ENCODE measurements at regions not wholly inside any gene's neighbourhood (a gene's known extent, or its start where the extent isn't known, plus 50 kb on each side); places are given as distances from the start of the nearest gene placed in this dataset.

DNA sequence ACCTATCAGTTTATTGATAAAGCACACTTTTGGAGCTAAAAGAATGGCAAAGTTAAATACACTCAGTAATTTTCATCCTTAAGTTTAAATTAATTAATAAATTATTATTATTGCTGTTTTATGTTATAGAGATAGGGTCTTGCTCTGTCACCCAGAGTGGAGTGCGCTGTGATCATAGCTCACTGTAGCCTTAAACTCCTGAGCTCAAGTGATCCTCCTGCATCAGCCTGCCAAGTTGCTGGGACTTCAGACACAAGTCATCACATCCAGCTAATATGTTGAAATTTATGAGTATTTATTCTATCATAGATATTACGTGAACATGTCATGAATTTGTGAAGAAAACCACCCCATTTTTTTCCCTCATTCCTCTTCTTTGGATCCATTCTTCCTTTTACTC is 64.2 kb downstream of the GJA1 start:
- DNase-seq = no peak

DNA sequence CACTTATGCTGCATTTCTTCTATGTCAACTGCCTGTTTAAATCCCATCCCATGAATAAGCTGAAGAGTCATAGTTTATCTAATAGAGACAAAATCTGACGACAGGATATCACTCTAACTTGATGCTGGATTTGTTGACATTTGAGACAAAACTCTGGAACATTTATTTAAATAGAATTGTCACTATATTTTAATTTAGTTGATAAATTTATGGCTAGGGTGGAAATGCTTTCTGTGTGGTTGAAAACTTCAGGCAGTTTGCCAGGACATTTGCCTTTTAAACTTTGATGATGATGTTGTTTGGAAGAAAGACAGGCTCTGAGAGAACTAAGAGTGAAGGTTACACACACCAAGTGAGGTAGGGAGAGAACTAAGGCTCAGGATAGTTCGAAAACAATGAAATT is 68.1 kb downstream of the GJA1 start:
- no peak for DNase-seq

DNA sequence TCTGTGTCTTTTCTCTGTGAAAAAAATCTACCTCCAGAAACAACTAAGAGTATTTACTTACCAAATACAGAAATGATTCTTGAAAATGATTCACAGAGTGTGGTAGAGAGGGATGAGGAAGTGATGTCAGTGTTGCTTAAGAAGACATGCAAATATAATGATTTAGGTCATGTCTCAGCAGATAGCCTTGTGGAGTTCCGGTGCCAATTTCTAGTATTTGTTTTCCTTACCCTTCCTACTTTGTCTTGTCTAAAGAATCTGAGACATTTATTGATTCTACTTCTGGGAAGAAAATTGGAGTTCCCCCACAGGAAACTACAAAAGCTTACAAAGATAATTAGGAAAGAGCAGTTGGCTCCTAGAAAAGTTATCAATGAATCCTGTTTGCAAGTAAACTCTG is 68.8 kb downstream of the GJA1 start:
- peak in 1 of 2 experiments; percentile 6 for DNase-seq

DNA sequence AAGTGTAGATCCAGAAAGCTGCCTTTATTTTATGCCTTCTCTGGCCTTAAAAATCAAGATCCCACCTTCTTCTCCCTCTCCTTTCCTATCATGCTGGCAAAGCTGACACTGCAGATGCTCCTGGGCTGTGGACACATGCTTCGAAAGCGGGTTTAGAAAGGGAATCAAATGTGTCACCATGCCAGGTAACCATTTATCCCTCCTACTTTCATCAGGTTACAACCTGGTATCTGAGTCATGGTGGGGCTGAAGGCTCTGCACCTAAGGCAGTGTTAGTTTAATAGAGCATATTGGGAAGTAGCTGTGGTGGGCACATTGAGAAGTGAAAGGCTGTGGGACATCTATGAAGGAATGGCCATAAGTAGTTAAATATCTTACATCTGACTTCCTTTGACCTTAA is 69.8 kb downstream of the GJA1 start:
- no peak for DNase-seq

DNA sequence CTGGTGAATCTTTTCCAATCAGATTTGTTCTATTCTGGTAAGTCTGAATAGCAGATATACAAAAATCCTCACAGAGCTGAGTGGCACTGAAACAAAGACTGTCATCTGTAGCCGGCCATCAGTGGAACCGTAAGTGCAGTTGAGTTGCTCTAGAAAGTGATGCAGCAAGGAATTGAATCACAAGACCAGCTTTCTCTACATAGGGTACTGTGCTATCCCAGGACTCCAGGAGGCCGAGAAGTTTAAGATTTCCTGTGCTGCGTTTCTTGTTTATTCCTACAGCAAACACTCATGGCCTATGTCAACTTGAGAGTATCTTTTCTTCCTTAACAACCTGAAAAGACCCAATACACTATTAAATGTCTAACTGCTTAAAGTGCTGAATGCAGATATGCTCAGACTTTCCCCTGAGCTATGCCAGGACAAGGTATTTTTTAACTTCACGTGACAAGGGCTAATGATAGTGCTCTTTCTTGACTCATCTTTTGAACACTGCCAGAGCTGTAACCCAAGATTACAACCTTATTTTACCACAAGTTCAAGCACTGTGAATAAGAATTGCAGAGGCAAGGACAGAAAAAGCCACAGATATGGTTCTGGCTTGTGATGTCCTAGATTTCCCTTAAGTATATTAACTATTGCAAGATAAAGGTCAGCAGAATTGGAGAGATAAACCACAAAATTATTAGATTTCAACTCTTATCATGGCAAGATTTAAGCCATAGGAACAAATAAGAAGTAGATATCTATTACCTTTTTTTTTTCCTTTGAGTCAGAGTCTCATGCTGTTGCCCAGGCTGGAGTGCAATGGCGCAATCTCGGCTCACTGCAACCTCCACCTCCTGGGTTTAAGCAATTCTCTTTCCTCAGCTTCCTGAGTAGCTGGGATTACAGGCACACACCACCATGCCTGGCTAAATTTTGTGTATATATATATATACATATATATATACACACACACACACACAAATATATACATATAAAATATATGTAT is 71.6 kb downstream of the GJA1 start:
- DNase-seq = no peak

DNA sequence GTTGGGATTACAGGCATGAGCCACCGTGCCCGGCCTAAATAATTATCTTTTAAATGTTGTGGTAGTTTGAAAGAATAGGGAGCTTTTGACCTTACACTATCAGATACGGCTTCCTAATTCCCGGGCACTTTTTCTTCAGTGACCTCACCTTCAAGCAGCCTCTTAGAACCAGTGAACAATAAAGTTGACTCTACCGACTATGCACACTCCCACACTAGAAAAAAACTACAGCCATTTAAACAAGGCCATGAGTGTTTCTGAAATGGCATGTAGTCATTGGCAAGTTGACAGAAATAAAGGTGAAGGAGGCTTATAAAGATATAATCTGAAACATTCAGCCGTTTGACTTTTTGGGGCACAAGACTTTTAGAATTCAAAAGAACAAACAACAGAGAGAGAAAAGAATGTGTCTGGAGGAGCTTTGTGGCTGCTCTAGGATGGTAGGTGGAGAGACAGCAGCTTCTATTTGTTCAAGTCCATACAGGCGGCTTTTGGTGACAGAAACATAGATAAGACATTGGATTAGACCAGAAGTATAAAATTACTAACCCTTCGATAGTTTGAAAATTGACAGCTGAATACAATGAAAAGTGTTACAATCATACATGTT is 75.2 kb downstream of the GJA1 start:
- DNase-seq = no peak

DNA sequence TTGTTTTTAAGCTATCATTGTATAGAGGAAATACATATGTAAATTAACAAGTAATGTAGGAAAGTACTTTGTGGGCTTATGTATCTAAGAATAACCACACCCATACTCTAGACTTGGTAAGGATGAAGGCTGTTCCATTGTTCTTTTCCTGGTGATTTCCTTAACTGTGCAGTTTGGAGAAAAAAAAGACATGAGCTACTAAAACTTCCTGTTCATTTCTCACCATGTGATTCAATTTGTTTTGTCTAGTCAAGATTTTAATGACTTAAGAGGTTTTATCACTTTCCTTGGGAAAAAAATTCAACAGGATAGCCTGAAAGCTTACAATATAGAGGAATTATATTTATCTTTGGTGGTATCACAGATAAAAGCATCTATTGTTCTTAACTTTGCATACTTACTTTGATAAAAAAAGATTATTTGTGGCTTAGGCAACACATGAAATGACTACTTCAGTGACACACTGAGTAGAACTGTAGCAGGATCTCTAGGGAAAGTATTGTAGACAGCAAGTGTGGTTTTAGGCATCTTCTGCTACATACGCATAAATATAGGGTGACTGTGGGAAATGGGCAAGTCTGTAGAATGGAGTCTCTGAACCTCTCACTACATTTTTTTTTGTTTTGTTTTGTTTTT is 80.3 kb downstream of the GJA1 start:
- no peak for DNase-seq

DNA sequence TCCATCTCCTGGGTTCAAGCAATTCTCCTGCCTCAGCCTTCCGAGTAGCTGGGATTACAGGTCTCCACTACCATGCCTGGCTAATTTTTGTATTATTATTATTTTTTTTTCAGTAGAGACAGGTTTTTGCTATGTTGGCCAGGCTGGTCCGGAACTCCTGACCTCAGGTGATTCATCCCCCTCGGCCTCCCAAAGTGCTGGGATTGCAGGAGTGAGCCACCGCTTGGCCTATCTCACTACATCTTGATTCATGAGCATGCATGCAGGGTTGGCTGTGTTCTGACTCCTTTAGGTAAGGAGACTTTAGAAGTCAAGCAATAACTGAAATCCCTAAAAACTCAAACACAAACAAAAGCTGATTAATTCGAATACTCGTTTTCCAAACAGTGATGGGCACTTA is 80.9 kb downstream of the GJA1 start:
- no peak for DNase-seq

DNA sequence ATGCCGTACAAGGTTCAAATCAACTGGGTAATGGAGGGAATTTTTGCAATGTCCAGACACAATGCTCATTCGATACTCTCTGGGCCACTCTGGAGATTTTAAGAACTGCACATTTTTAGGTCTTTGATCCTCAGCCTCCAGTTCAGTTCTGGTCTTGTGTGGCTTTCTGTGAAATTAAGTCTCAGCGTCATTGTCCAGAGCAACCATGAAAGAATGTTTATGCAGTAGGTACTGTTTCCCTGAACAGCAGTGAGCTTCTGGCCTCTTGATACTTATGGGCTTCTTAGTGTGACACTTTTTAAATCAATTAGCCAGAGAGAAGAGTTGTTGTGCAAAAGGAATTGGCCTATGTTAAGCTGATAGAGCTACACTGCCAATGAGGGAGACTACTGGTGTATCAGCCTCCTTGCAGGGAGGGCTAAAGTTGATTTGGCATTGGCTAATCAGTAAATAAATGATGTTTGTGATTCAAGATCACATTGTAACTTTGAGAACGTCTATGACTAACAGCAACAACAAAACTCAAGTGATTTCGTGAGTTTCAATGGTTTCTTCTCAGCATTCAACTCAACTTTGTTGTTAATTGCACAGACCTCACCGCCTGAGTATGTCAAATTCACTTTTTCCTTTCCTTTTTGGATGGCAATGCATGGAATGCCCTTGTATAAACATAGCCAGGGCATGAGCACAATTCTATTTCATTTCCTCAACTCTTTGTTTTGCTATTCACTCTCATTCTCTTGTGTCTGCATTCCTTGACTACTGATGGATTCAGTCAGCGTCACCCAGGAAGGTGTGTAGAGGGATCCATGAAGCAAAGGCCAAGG is 85.1 kb downstream of the GJA1 start:
- no peak for DNase-seq

DNA sequence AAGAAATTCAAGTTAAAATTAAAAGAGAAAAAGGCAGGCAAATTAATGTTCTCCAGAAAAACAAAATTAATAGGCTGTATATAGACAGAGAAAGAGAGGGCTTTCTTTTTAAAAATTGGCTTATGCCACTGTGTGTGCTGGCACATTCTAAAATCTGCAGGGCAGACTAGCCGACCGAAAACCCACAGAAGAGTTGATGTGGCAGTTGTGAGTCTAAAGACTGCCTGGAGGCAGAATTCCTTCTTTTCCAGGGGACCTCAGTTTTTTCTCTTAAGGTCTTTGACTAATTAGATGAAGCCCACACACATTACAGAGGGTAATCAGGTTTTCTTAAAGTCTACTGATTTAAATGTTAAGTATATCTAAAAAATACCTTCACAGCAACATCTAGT is 85.7 kb downstream of the GJA1 start:
- DNase-seq = no peak

DNA sequence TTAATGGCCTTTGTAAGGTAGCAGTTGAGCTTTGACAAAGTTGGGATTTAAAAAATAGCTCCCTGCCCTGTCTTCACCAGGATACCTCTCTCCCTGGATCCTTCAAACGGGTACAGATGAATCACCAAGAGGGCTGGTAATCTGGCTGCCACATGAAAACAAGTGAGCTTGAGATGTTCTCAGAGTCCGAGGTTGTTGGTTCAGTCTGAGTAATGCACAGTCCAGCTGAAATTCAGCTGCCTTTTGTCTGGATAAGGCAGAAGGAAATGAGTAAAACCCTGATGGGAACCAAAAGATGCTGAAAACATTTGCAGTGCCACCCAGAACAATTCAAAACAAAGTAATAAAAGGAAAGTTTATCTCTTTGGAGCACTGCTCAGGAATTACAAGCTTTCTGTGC is 86.8 kb downstream of the GJA1 start:
- no peak for DNase-seq

DNA sequence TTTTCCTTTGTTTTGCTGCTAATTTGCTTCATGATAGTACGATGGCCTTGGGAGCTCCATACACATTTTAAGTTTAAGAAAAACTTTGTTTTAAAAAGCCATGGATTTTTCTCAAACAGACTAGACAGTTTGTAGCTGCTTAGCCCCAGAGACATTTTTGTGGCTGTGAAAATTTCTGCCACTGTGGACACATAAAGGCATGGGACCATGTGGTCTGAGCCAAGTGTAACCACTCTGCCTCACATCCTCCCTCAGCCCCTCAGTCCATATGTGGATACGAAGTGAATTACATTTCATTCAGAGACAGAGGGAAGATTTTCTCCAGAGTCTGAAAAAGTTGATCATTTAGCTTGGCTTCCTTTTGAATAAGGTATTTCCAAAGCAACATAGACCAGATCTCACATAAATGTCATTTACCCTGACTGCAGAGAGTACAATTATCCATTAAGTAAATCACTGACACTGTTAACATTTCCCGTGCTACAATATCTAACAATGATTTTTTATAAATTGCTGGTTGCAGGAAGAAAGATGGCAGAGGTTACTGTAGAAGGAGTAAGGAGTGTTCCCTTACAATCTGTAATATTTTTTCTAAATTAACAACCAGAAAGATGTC is 87.4 kb downstream of the GJA1 start:
- DNase-seq = no peak

DNA sequence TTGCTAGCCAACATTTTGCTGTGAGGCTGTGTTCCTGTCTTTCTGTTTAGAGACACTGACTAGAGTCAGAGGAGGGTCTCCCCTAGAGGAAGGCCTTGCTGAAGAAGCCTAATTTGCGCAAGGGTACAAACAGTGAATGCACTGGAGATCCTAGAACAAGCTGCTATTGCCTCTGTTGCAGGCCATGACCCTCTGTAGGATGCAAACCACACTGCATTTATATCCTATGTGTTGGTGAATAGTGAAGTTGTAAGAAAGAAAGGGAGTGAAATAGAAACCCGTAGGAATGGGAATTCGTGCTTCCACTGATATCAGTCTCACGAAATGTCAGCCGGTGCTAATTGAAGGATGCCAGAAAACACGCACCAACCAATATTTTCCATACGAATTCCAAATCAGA is 88.2 kb downstream of the GJA1 start:
- no peak for DNase-seq

DNA sequence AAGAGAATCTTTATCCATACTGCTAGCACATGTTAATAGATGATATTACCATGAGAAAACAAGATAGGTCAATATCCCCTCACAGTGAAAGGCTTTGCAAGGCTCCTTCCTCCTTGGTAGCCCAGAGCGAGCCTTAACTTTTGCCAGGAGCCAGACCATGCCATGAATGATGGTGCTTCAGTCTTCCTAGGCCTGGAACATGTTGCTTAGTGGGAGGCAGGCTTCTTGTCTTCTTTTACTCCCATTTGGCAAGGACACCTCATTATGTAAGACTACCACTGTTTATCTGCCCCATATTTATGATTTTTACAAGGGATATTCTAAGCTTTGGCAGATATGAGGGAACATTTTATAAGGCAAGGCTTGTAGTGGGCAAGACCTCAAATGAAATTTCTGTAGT is 90.8 kb downstream of the GJA1 start:
- no peak for DNase-seq

DNA sequence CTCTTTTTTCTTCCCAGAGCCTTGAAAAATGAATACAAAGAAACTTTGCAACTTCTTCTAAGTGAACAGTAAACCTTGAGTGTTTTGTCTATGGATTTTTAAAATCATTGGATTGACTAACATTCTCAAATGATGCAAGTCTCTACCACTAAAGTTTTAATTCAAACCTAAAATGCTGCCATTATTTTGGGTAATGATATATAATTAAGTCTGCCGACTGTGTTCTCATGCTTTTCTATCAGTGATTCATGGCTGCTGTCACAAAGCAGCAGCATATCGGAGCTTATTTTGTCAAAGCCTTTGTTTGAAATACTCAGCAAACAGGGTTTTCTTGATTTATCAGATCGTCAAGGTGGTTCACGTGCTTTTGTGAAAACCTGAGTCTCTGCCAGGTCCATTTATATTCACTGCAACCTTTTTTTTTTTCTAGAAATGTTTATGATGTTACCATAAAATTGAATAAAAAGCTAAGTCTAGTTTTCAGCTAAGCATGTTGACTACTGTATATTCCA is 96.3 kb downstream of the GJA1 start:
- no peak for DNase-seq

DNA sequence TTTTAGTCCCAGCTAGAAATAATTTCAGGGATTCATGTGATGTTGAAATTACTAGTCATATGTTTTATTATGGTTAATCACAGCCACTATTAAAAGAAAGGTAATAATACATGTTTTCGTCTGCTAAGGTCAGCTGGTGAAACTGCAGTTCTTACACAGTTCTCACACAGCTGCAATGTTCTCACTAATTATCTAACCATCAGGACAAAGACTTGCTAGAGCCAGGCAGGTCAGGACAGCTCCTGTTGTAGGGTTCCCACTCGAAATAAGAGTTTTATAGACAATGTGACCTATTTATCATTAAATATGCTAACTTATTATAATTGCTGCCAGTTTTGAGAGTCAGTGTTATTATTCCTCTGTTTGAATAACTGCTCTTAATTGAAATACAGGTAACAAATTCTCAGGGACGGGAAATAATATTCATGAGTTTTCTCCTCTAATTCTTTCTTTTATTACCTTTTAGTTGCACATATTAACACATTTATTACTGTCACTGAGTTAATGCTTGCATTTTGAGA is 97.9 kb downstream of the GJA1 start:
- DNase-seq = no peak

DNA sequence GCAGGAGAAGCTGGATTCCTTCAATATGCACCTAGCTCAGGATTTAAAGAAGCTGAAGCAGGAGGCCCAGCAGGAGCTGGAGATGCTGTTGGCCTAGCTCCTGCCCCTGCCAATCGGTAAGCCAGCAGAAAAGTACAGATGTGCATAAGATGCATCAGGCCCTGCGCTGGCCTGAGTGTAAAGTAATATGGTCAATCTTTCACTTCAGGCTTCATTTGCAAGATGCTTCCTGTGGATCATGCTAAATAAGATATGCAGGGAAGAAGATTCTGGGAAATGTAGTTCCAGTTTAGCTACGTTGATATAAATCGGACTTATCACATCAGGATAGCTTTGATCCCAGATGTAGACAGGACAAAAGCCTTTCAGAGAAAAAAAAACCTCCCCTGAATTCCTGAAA is 100.3 kb downstream of the GJA1 start:
- DNase-seq = no peak

DNA sequence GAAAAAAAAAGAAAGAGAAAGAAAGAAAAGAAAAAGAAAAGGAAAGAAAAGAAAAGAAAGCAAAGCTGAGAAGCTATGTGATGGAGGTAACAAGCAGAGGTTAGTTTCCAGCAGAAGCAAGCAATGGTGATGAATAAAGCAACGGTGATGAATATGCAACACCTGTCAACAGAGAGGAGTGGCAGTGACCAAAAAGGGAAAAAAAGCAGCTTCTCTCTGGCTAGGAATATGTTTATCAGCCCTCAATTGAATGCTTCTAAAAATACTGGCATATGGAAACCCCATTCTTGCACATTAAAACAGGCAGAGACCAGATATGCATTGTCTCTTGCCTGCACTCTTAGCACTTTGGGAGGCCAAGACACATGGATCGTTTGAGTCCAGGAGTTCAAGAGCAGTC is 100.9 kb downstream of the GJA1 start:
- DNase-seq = no peak

DNA sequence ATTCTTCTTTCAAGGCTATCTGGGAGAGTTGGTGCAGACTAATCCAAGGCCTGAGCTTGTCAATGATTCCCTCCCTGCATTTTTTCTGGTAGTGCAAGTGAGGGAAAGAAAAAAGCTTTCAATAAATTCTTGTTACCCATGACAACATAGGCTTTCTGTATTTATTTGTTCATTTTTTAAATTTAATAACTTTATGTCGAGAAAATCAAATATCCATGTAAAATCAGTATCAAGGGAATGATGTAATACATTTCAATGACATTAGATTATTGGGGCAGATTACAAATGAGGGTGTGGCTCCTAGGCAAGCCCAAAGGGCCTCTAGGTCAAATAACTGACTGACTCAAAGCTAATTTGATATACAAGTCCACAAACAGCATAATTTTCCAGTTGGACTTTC is 104.0 kb downstream of the GJA1 start:
- no peak for DNase-seq

DNA sequence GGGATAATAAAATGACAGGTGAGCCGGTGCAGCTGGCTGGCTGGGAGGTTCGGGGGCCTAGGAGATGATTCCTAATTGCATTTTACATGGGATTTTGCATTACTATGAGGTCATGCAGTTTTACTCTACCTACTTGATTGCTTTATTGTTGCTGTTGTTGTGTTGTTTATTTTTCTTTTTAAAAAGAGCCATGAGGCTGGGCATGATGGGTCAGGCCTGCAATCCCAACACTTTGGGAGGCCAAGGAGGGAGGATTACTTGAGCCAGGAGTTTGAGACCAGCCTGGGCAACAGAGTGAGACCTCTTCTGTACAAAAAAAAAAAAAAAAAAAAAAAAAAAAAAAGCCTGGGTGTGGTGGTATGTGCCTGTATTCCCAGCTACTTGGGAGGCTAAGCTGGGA is 104.8 kb downstream of the GJA1 start:
- no peak for DNase-seq

DNA sequence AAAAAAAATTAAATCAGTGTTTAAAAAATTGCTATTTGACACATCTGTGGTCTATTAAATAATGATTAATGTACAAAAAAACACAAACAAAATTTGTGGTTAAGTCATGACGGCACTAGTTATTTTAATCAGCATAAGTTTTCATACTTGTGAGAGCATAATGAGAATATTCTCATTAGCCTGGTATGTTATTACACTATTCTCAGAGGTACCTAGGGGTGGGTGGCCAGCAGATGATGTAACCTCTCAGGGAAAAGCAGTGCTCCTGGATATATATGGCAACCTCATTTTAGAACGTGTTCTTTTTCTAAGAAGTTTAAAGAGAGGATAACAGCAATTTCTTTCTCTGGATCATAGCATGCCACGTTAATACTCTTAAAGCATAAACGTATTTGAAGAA is 109.2 kb downstream of the GJA1 start:
- DNase-seq = no peak

DNA sequence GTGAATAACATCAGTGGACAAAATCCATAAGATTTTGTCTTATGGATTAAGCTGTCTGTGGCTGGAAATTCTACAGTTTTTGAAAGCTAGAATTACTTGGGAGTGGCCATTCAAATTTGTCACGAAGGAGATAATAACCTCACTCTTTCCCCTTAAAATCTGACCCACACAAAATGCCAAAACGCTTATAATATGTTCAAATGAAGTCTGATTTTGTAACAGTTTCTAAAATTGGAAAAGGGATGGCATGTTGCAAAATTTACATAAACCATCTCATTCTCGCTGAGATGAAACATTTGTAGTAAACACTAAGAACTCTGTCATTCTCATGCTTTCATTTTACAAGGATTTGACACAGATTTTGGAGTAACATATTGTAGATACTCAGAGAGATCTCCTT is 112.7 kb downstream of the GJA1 start:
- no peak for DNase-seq
